NT2/D1 (cell line): ENCODE measurements at regions not wholly inside any gene's neighbourhood (a gene's known extent, or its start where the extent isn't known, plus 50 kb on each side); places are given as distances from the start of the nearest gene placed in this dataset.

Experiments
- DNase-seq: peaks from one replicate; pipeline ENCODE4 v3.0.0-alpha.2; 2011; ENCODE audit warnings: low read depth, low spot score
- H3K27me3 ChIP-seq: 2 replicates; pipeline ENCODE4 v1.6.0; 2011; ENCODE audit warnings: mild to moderate bottlenecking; ENCODE audit not compliant: insufficient read length, insufficient read depth
- H3K36me3 ChIP-seq: 2 replicates; pipeline ENCODE4 v1.6.1; 2011; ENCODE audit warnings: mild to moderate bottlenecking, low read length, mixed read lengths; ENCODE audit not compliant: insufficient read depth, insufficient read length
- H3K4me1 ChIP-seq: 2 replicates; pipeline ENCODE4 v1.5.1; 2011; ENCODE audit not compliant: insufficient read depth, insufficient read length
- H3K4me3 ChIP-seq: 2 replicates; pipeline ENCODE4 v1.5.1; 2011; ENCODE audit warnings: low read depth; ENCODE audit not compliant: insufficient read length
- H3K9ac ChIP-seq: 2 replicates; pipeline ENCODE4 v1.6.0; 2011; ENCODE audit warnings: low read depth; ENCODE audit not compliant: insufficient read length
- H3K9me3 ChIP-seq: 2 replicates; pipeline ENCODE4 v1.5.1; 2011; ENCODE audit warnings: mild to moderate bottlenecking, low read length; ENCODE audit not compliant: insufficient read depth
- SUZ12 ChIP-seq: IDR thresholded peaks from 2 replicates; pipeline ENCODE4 v1.6.1; 2011; ENCODE audit not compliant: insufficient read length, insufficient read depth; ENCODE audit errors: extremely low read depth
- YY1 ChIP-seq: IDR thresholded peaks from 2 replicates; pipeline ENCODE4 v1.6.1; 2011; ENCODE audit not compliant: insufficient read length, insufficient read depth
- ZNF274 ChIP-seq: IDR thresholded peaks from 2 replicates; pipeline ENCODE4 v1.6.1; 2011; ENCODE audit warnings: mild to moderate bottlenecking, low read depth, low read length

GRCh38 chr2:217049956-217050355 lies 190.1 kb upstream of the TNP1 start:
- Histone ChIP-seq H3K4me1 (peaks cover 5% of the 10 kb centered on the region), H3K9me3 (no peaks in the 10 kb centered on the region), H3K27me3 (no peaks in the 10 kb centered on the region), H3K9ac (no peak overlapping the region), H3K4me3 (no peak overlapping the region), H3K36me3 (no peaks in the 10 kb centered on the region)
- no peak for TF ChIP-seq ZNF274
- TF ChIP-seq YY1, result no peak
- no peak for TF ChIP-seq SUZ12
- DNase-seq, result no peak

GRCh38 chr2:217049422-217049821 lies 189.6 kb upstream of the TNP1 start:
- Histone ChIP-seq H3K9me3 (no peaks in the 10 kb centered on the region), H3K9ac (no peak overlapping the region), H3K36me3 (no peaks in the 10 kb centered on the region), H3K4me1 (peaks cover under 1% of the 10 kb centered on the region), H3K27me3 (no peaks in the 10 kb centered on the region), H3K4me3 (no peak overlapping the region)
- DNase-seq, result no peak
- TF ChIP-seq SUZ12, result no peak
- no peak for TF ChIP-seq YY1
- no peak for TF ChIP-seq ZNF274

- H3K4me3 ChIP-seq, result no peak overlapping the region
- TF ChIP-seq ZNF274 (no peak), SUZ12 (no peak), YY1 (no peak)
- no peaks in the 10 kb centered on the region for H3K36me3 ChIP-seq
- no peak for DNase-seq
- no peaks in the 10 kb centered on the region for H3K9me3 ChIP-seq
- H3K4me1 ChIP-seq, result no peaks in the 10 kb centered on the region
- no peak overlapping the region for H3K9ac ChIP-seq
- H3K27me3 ChIP-seq, result no peaks in the 10 kb centered on the region
Observed at GRCh38 chr2:217048730-217049129, 188.9 kb upstream of the TNP1 start.

GRCh38 chr2:217047631-217048030 lies 187.8 kb upstream of the TNP1 start:
- Histone ChIP-seq H3K27me3 (no peaks in the 10 kb centered on the region), H3K36me3 (no peaks in the 10 kb centered on the region), H3K4me3 (no peak overlapping the region), H3K9me3 (no peaks in the 10 kb centered on the region), H3K4me1 (no peaks in the 10 kb centered on the region), H3K9ac (no peak overlapping the region)
- TF ChIP-seq SUZ12, result no peak
- no peak for TF ChIP-seq YY1
- TF ChIP-seq ZNF274, result no peak
- DNase-seq, result no peak

GRCh38 chr2:217047209-217047608 lies 187.3 kb upstream of the TNP1 start:
- H3K4me1 ChIP-seq, result no peaks in the 10 kb centered on the region
- TF ChIP-seq YY1 (no peak), ZNF274 (no peak), SUZ12 (no peak)

GRCh38 chr2:217045700-217046475 lies 186.0 kb upstream of the TNP1 start:
- Histone ChIP-seq H3K4me3 (no peak overlapping the region), H3K9ac (no peak overlapping the region), H3K36me3 (no peaks in the 10 kb centered on the region), H3K4me1 (no peaks in the 10 kb centered on the region), H3K9me3 (no peaks in the 10 kb centered on the region), H3K27me3 (no peaks in the 10 kb centered on the region)
- TF ChIP-seq YY1 (no peak), ZNF274 (no peak), SUZ12 (no peak)
- no peak for DNase-seq

More at GRCh38 chr2:217047209-217047608, 187.3 kb upstream of the TNP1 start:
- no peak overlapping the region for H3K9ac ChIP-seq
- no peak for DNase-seq
- no peaks in the 10 kb centered on the region for H3K27me3 ChIP-seq
- H3K4me3 ChIP-seq, result no peak overlapping the region
- H3K36me3 ChIP-seq, result no peaks in the 10 kb centered on the region
- no peaks in the 10 kb centered on the region for H3K9me3 ChIP-seq

GRCh38 chr2:217040099-217040498 lies 180.2 kb upstream of the TNP1 start:
- no peaks in the 10 kb centered on the region for H3K4me1 ChIP-seq
- no peak for TF ChIP-seq YY1
- TF ChIP-seq SUZ12, result no peak
- no peak for TF ChIP-seq ZNF274
- no peaks in the 10 kb centered on the region for H3K36me3 ChIP-seq
- H3K9me3 ChIP-seq, result no peaks in the 10 kb centered on the region
- no peak overlapping the region for H3K4me3 ChIP-seq
- no peaks in the 10 kb centered on the region for H3K27me3 ChIP-seq
- no peak overlapping the region for H3K9ac ChIP-seq
- DNase-seq, result no peak
